Ascending aorta (tissue), 2 donors: ENCODE measurements at regions not wholly inside any gene's neighbourhood (a gene's known extent, or its start where the extent isn't known, plus 50 kb on each side); places are given as distances from the start of the nearest gene placed in this dataset.

Experiments used
- DNase-seq, 2 donors: peaks; one replicate each; pipeline ENCODE4 v3.0.0-alpha.2; 2019; ENCODE audit warnings: low spot score in 2 of 2
- H3K27ac ChIP-seq, 2 donors: fragments of 200-600 bp; sonication (generic); one replicate each; pipeline ENCODE4 v1.5.1; 2016 to 2017; ENCODE audit warnings: mild to moderate bottlenecking in 1 of 2
- H3K27me3 ChIP-seq: fragments of 200-600 bp; sonication (generic); one replicate; pipeline ENCODE4 v1.5.1; 2017
- H3K36me3 ChIP-seq, 2 donors: fragments of 200-600 bp; sonication (generic); one replicate each; pipeline ENCODE4 v1.5.1; 2016
- H3K4me1 ChIP-seq, 2 donors: fragments of 200-600 bp; sonication (generic); one replicate each; pipeline ENCODE4 v1.5.1; 2016 to 2017; ENCODE audit warnings: mild to moderate bottlenecking in 1 of 2
- H3K4me3 ChIP-seq, 2 donors: fragments of 200-600 bp; sonication (generic); one replicate each; pipeline ENCODE4 v1.5.1; 2016 to 2017; ENCODE audit warnings: mild to moderate bottlenecking in 1 of 2
- H3K9me3 ChIP-seq, 2 donors: fragments of 200-600 bp; sonication (generic); one replicate each; pipeline ENCODE4 v1.5.1; 2016
- CTCF ChIP-seq, 3 experiments: fragments of 200-600 bp in 2 of 3; fragments of 450-650 bp in 1 of 3; sonication (generic) in 2 of 3; IDR thresholded peaks; one replicate each; pipeline ENCODE4 v1.5.1; 2016 to 2019; ENCODE audit warnings: antibody characterized with exemption in 3 of 3, mild to moderate bottlenecking in 1 of 3, moderate library complexity in 1 of 3
- intact Hi-C: fragments of 100-400 bp; cut with DNase I; formaldehyde crosslinking; loops from one replicate; pipeline ENCODE4 v1.15.1; 2023

- H3K4me1 ChIP-seq: no peaks in the 10 kb centered on the region
Measured at GRCh38 chr18:77716282-77716681, 466.6 kb downstream of the GALR1 start.

GRCh38 chr18:77733292-77733903, 483.8 kb downstream of the GALR1 start:
- DNase-seq: no peak
- no peak overlapping the region for H3K4me3 ChIP-seq
- H3K4me1 ChIP-seq: no peaks in the 10 kb centered on the region
- H3K9me3 ChIP-seq: no peaks in the 10 kb centered on the region
- no peak overlapping the region for H3K27ac ChIP-seq
- no peaks in the 10 kb centered on the region for H3K27me3 ChIP-seq
- TF ChIP-seq CTCF (IDR thresholded peaks at IDR 0.05): no peak
- intact Hi-C loops: no loop called here
- H3K36me3 ChIP-seq: no peaks in the 10 kb centered on the region

More at GRCh38 chr18:77716282-77716681, 466.6 kb downstream of the GALR1 start:
- TF ChIP-seq CTCF (IDR thresholded peaks at IDR 0.05): no peak
- Histone ChIP-seq H3K27me3 (no peaks in the 10 kb centered on the region), H3K27ac (no peak overlapping the region), H3K9me3 (no peaks in the 10 kb centered on the region), H3K36me3 (no peaks in the 10 kb centered on the region), H3K4me3 (no peak overlapping the region)
- DNase-seq: no peak
- intact Hi-C loops: no loop called here

GRCh38 chr18:77736842-77737241, 487.2 kb downstream of the GALR1 start:
- no peaks in the 10 kb centered on the region for H3K36me3 ChIP-seq
- H3K4me1 ChIP-seq: no peaks in the 10 kb centered on the region
- TF ChIP-seq CTCF (IDR thresholded peaks at IDR 0.05): no peak
- no peak for DNase-seq
- no peaks in the 10 kb centered on the region for H3K9me3 ChIP-seq
- intact Hi-C loops: no loop called here
- H3K27ac ChIP-seq: no peak overlapping the region
- H3K4me3 ChIP-seq: no peak overlapping the region
- no peaks in the 10 kb centered on the region for H3K27me3 ChIP-seq

GRCh38 chr18:77737405-77737804, 487.8 kb downstream of the GALR1 start:
- no peak overlapping the region for H3K27ac ChIP-seq
- no peak overlapping the region for H3K4me3 ChIP-seq
- no peak for TF ChIP-seq CTCF (IDR thresholded peaks at IDR 0.05)
- DNase-seq: no peak
- no peaks in the 10 kb centered on the region for H3K27me3 ChIP-seq
- H3K9me3 ChIP-seq: no peaks in the 10 kb centered on the region
- H3K36me3 ChIP-seq: no peaks in the 10 kb centered on the region
- intact Hi-C loops: no loop called here
- no peaks in the 10 kb centered on the region for H3K4me1 ChIP-seq

- Histone ChIP-seq H3K4me3 (no peak overlapping the region), H3K9me3 (no peaks in the 10 kb centered on the region), H3K27ac (no peak overlapping the region), H3K27me3 (no peaks in the 10 kb centered on the region), H3K36me3 (no peaks in the 10 kb centered on the region), H3K4me1 (no peaks in the 10 kb centered on the region)
- intact Hi-C loops: no loop called here
- DNase-seq: no peak
- peak in 2 of 3 experiments; percentile 7 to 42 for TF ChIP-seq CTCF (IDR thresholded peaks at IDR 0.05)
Measured at GRCh38 chr18:77749089-77749488, 499.4 kb downstream of the GALR1 start.

- Histone ChIP-seq H3K27me3 (no peaks in the 10 kb centered on the region), H3K4me1 (no peaks in the 10 kb centered on the region), H3K9me3 (no peaks in the 10 kb centered on the region), H3K36me3 (no peaks in the 10 kb centered on the region), H3K4me3 (no peak overlapping the region), H3K27ac (no peak overlapping the region)
- TF ChIP-seq CTCF (IDR thresholded peaks at IDR 0.05): no peak
- DNase-seq: no peak
- intact Hi-C loops: no loop called here
Measured at GRCh38 chr18:77750006-77750405, 500.4 kb downstream of the GALR1 start.
